Suppressor macrophage (primary cell): ENCODE measurements at regions not wholly inside any gene's neighbourhood (a gene's known extent, or its start where the extent isn't known, plus 50 kb on each side); places are given as distances from the start of the nearest gene placed in this dataset.
A peak's percentile ranks its signal among the peaks of the same experiment; 100 is the strongest.

Experiments used
- DNase-seq, 4 experiments: peaks; one replicate each; pipeline ENCODE4 v3.0.0-alpha.2; 2020 to 2022

DNA sequence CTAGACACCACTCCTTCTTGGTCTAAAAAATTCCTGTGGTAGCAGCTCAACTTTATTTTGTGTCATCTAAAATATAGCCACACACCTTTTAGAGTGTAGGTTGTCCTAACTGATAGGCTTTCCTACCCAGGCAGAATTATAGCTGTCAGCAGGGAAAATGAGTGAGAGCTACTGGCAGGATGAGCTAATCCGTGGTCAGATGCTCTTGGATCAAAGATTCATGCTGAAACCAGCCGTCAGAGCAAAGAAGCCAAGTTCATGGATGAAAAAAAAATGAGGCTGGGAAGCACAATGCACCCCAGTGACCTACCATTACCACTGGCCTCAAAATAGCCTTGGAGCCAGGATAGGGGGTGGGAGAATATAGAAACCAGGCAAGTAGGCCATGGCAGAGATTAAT is 113.1 kb upstream of the BLID start:
- no peak for DNase-seq

DNA sequence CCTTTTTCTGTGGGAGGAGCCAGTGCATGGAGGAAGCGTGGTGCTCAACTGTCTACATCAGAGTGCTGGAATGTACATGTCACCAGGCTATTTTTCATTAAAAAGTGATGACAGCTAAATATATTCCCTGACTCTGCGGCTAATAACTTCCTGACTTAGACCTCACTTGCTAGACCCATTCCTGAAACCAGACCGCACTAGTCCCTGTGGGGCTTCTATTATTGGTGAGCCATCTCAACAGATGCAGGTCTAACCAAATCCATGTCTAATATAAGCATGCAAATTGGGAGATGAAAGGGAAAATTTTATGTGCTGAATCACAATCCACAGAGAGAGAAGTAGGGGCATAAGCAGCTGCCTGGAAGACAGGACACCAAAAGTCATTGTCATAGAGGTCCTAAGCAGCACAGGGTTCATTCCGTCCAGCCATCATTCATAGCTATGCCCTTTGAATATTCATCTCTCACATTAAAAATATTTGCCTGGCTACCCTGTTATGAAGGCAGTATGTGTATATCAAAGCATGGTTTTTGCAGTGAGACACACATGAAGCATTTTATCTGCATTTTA is 110.9 kb upstream of the BLID start:
- DNase-seq, result no peak

DNA sequence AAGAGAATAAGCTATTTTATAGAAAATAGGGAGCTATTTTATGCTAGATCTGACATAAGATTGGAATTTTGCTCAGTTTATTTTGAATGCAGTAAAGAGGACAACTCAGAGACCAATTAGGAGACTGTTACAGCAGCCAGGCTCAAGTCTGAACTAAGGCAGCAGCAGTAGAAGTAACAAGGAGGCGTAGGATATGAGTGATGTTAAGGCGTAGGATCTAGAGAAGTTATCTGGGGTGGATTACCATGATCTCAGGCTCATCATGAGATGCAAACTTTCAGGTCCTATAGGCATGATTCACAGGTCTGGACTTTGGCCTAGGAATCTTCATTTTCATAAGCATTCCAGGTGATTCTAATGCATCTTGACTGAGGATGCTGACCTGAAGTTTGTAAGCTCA is 108.9 kb upstream of the BLID start:
- no peak for DNase-seq

DNA sequence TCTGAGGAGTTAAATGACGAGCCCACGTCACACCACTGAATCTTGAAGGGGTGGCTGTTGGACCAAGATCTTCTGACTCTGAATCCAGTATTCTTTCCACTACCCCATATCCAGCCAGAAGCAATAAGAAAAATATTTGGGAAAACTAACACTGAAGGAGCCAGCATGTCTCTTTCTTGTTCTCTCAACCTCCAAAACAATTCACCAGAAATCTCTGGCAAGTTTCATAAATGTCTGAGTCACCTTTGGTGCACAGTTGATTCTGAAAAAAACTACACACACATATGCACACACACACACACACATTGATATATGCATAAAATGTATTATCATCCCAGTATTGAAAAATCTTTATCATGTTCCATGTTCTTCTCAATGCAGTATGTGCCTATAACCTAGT is 104.3 kb upstream of the BLID start:
- DNase-seq, result no peak

DNA sequence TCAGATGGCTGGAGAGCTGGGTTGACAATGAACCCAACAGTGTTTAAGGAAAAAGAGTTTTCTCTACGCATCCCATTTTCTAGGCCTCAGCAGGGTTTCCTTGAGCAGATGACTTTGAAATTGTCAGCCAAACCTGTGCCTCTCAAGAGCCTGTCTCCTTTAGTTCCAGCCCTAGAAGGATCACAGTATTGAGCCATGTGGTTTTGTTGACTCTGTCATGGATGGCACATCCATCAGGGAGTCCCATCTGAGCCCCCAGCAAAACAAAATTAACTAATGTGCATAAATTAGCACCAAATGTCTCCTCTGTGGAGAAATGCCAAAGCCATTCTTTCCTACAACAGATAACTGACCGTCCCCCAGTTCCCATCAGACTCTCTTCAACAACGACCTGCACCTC is 103.8 kb upstream of the BLID start:
- DNase-seq, result no peak

DNA sequence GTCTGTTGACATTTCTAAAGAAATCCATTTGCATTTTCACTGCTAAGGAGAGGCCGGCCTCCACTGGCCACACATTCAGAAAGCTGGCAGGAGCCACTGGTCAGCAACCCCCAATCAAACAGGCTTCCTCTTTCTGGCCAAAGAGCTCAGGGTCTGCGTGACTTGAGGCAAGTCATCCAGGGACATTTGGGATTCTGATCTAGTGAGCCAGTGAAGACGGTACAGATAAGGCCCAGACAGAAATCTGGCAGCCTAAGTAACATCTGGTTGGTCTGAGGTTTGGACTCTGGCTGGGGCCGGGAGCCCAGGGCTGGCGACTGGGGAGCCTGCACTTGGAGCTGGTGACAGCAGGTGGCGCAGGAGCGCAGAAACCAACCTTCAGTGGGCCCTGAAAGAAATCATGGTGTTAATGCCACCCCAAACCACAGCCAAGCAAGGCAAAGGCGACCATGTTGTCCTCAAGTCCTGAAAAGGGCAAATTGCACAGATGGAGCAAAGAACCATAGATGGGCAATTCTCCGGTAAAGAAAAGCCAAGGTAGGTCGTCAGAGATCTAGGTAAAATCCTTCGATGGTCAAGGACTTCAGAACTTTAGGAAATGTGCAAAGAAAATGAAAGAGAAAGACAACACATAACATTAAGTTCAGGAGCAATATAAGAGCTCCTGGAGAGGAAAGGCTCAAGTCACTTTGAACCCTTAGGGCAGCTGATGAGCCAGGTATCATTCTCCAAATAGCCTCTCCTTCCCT is 99.4 kb upstream of the BLID start:
- peak; percentile 61 to 81 (median 74) for DNase-seq

DNA sequence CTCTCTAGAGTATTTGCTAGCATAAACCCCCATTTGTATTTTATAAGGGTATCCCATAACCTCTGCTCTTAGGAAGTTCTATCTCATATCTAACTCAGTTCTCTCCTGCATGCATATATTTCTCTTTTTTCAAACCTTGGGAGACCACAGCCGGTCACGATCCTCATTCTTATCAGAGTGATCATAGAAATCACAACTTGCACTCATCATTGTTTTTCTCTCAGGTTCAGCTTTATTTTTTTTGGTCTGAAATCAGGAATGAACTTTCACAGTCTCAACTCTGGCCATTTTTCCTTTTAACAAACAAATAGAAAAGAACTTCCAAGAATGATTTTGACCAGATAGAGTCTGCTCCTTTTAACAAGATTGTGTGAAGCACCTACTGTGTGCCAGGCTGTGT is 98.6 kb upstream of the BLID start:
- DNase-seq, result no peak

DNA sequence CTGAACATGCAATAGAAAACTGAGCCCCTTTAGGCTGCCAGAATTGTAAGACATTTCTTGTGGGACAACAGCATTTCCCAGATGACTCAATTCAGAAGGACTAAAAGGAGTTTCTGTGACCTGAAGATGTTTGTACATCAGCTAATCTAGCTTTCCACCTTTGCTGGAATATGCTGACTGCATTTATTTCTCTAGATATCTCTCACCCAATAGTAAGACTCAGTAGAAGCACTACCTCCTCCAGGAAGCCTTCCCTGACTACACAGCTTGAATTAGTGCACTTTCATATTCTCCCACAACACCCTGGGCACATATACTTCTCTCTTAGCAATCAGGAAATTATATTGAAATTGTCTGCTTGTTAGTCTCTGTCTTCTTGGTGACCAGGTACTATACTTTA is 98.1 kb upstream of the BLID start:
- DNase-seq, result no peak

DNA sequence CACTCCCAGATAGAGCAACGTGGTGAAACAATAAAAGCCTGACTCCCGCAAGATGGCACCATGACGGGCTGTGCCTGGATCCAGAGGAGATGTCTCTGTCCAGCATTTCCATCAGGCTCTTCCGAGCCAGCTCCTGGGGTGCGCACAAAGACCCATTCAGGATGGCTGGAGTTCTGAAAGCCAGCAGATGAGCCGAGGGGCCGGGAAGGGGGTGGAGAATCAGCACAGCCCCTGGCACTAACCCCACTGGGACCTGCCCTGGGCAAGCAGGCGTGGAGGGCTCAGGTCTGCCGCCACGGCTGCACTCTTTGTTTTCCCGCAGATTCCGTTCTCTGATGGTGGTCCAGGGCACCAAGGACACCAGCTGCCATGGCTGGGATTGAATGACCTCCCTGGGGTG is 97.2 kb upstream of the BLID start:
- no peak for DNase-seq

DNA sequence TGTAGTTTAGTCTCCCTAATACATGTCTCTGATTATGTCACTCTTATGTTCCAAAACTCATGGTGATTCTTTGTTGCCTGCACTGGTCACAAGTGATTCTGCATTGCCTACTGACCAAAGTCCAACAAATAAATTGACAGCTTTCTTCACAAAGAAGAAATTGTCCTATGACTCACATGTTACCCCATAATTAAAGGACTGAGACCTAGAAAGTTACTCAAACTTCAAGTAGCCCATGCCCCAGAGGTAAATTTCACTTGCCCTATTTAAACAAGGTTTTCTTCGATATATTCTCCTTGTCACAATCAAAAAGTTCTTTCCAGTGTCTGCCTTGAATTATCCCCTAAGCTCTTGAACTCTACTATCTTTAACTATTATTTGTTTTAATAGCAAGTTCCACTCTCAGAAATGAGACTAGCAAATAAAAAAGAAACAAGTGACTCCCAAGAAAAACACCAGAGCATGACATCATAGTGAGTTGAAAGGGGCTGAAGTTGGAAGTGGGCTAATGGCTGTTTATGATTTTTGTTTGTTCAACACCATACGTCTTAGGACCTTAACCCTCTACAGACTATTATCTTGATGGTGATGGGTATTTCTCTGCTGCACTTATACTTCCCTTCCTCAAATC is 94.5 kb upstream of the BLID start:
- DNase-seq, result no peak

DNA sequence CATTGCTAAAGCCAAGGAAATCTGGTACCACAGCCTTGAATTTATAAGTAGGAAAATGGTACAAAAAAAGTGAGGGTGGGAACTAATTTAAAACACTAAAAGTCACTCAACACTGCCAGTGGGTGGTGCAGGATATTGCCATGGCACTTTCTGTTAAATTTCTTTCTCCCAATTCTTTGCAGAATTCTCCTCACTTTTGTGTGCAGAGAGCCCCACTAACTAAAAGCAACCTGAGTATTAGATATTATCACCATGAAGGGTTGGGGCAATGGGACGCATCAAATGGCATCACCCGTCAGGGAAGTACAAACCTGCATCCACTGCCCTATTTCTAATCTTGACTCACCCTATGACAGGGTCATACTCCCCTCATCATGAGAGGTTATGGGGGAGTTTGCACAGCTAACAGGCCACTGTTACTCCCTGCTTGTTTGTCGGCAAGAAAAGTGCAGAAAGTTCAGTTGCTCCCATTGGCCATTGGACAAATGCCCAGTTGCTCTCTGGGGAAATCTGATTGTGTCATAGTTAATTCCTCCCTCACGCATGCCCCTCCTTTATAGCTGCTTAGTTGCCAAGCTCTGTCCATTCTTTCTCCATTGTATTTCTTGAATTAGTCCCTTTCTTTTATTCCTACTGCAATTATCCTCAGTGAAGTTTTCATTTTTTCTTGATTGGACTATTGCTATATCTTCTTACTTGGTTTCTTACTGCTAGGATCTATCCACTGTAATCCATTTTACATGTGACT is 93.8 kb upstream of the BLID start:
- DNase-seq, result peak in 2 of 4 experiments; percentile 8 to 13

DNA sequence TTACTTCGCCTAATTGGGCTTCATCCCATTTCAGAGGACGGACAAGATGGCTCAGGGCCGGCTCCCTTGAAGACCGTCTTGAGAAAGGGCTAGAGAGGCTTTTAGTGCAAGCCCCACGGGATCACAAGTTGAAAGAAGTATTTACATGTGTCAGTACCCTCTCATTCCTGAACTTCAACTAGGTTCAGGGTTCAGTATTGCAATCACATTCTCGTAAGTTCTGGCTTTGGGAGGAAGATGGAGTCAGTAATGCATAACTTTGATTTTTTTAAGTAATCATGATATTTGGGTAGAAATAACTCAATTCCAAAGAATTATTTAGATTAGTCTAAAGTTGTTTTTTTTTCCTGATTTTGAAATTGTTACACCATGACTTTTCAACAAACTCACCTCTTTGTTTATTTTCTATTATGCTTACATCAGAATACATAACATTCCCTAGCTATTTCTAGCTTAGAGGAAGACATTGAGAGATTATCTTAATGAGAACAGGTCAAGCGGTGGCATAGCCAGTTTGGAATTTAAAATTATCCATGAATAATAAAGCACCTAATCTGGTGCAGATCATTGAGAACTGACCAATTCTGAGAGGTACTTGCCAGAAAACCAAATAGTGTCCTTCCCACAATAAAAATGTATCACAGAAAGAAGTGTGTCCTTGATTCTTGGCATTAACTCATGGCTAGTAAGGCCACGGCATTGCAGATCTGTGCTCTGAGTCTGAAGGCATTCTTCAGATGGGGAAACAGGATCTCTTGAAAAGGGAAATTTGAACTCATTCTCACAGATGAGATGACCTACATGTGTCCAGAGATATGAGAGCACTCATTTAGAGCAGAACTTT is 92.1 kb upstream of the BLID start:
- DNase-seq, result no peak

DNA sequence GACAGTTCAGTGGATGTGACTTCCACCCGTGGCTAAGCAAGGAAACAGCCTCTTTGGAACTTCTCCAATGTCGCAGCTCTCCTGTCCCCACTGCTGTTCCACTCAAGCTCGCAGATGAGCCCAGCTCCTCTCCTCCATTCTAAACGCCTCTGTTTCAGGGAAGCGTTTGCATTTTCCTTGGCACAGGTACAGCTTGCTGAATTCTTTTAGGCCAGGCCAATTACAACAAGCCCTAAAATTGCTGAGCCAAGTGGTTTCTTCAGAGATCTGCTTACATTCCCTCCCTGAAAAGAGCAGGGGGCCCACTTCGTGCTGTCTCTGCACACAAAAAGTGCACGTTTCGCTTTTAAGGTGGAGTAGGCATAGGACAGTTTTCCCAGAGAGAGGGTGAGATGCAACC is 91.5 kb upstream of the BLID start:
- DNase-seq, result no peak

DNA sequence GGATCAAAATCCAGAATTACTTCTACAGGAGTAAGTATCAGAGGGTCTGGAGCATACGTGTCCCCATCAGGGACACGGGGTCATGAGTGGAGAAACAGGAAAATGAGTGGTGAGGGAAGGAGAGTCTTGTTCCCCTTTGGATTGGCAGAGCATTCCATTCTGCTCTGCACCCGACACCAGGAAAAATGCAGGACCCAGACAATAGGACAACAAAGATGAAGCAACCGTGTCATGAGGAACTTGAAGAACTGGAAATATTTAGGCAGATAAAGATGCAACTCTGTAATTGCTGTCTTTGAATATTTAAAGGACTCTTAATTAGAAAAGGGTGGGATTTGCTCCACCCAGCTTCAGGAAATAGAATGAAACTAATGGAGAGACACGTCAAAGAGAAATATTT is 89.0 kb upstream of the BLID start:
- DNase-seq, result no peak

DNA sequence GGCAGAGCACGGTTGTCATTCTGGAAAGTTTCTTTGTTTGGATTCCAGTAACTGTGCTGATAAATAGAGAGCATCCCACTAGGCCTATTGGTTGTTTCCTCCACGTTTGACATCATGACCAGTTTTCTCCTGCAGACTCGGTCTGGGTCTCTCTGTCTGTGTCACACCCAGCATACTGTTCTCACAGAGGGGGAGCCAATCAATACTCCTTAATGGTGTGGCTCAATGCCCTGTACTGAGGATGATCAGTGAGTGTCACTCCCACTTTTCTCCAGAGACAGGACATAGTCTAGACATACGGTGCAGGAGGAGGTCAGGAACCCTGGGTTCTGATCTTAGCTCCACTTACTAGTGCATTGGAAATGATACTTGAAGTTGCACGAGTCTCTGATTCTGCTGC is 88.2 kb upstream of the BLID start:
- DNase-seq, result no peak

DNA sequence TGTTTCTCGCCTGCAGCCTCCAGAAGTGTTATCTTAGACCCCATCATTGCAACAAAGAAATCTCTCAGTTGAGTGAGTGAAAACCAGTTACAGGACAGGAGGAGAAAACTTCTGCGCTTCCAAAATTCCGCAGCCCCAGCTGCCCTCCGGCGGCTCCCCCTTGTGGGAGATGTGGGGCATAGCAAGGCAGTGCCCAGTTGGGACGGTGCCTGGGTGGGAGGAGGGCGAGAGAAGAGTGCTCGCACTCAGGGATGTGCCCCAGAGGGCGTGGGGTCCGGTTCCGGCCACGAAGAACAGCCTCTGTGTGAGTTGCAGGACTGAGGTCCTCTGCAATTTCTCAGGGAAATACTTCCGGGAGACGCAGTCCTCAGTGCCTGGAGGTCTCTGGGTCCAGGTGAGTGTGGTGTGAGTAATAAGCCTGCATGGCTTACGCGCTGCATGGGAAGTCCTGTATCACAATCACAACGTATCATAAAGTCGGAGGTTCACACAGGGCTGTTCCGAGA is 87.0 kb upstream of the BLID start:
- DNase-seq, result peak; percentile 69 to 82 (median 76)

DNA sequence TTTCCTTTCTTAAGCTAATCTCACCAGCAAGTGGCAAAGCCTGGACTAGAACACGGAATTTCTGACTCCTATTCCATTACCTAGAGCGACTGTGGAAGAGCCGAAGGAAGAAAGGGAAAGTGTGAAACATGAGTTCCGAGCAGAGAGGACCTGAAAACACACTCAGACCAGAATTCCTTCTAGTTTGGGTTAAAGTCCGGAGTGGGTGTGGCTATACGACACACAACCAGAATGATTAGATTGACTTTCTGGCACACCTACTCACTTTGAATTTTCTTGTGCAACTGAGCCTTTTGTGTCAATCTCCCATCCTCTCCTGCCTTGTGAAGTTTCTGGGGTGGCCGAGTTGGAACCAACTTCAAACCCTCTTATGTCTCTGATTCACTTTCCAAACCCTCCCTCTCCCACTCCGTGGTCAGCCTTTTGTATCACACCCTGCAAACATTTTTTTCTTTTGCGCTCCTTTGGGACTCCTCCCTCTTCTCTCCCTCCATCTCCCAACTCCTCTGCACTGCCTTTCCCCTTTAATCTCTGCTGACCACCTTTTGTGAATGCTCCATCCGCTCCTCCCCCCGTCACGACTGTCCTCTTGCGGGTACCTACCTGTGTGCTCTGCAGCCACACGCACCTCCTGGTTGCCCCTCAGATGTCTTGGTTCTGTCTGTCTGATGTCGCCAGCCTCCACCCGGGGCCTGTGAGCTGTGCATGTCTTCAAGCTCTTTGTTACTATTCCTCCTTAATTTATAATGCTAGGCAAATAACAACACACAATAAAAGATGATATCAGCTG is 86.3 kb upstream of the BLID start:
- DNase-seq, result no peak

DNA sequence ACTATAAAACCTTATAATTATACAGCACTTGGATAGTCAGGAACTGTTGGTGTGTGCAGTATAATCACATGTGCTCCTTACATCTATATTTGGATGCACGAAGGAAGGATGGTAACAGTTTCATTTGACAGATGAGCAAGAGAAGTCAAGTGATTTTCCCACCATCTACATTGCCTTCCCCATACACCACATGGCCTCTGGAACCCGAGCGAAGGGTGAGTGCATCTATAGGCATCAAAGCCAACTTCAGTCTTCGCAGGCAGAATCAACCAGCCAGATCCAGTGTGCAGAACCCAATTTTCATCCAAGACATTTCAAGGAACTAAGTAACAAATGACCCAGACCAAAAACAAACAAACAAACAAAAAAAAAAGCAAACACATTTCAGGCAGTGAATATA is 85.1 kb upstream of the BLID start:
- no peak for DNase-seq

DNA sequence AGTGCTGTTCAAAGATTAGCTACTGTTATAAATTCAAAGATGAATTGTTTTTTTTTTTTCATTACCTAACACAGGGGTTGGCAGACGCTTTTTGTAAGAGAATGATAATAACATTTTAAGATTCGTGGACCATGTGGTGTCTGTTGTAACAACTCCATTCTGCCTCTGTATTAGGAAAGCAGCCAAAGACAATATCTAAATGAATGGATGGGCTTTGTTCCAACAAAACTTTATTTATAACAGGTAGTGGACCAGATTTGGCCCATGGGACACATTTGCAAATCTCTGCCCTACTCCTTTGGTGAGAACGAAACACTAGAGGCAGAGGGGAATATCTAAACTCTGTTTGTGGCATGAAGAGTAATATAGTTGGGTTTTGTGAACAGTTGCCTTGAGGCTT is 83.6 kb upstream of the BLID start:
- no peak for DNase-seq

DNA sequence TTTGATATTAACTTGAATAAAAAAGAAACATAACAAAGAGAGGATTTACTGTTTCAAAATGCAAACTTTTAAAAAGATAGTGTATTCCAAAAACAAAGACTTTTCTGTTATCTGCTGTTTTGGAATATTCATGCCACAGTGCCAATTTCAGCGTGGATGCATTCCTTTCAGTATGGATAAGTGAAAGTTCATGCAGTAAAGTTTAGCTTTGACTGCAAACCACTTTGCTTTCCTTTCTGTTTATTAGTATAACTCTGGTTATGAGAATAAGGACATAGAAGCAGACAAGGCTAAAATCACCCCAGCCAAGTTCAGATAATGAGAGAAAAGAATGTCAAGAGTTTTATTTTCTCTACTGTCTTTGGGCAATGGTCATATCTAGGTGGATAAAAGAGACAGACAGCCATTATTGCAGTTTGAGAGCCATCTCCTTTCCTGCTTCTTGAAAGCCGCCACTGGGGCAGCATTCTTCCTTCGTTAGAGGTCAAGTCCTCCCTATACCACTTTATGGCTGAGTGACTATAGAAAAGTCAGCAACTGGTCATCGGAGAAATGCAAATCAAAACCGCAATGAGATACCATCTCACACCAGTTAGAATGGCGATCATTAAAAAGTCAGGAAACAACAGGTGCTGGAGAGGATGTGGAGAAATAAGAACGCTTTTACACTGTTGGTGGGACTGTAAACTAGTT is 82.4 kb upstream of the BLID start:
- DNase-seq, result no peak
